ENCODE measurements at regions not wholly inside any gene's neighbourhood (a gene's known extent, or its start where the extent isn't known, plus 50 kb on each side); places are given as distances from the start of the nearest gene placed in this dataset.
"Not testable (repeated sequence)": the region's sequence is repeated elsewhere in the genome, so short reads cannot be mapped to it uniquely, and the experiment has no call there.

DNA sequence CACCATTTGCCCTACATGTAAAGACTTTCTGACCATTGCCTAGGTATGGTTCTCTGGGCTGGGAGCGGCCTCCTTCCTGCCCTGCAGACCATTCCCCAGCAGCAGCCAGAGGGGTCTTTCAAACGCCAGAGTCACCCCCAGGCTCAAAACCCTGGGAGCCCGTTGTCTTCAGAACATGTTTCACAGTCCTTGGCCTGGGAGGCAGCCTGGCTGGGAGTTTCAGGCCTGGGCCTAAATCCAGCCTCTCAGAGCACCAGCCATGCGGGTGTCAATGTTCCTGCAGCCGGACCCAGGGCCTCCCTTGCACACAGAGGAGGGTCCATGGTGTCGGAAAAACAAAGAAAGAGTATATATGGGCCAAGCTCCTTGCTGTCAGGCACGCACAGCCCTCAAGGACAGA is 145.2 kb upstream of the FOXD4L5 start:
- H3K4me1 ChIP-seq (ENCODE audit: insufficient read depth, low read length) = no peaks in the 10 kb centered on the region

DNA sequence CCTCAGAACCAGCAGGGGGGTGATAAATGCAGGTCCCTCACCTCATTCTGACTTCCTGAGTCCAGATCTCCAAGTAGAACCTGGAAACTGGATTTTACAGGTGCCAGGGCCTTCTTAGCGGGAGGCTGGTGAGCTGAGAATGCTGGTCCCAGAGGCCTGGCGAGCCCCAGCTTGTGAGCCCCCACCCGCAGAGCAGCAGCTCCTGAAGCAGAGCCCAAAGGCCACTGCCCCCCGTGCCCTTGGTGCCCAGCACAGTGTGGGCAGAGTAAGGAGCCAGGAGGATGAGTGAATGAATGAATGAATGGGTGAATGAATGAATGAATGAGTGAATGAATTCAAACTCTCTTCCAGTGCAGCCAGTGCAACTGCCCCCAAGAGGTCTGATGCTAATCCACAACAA is 142.4 kb upstream of the FOXD4L5 start:
- WGBS = 87% methylated on average over 4 of the region's 4 CpGs
- not testable (repeated sequence) for H3K27me3 ChIP-seq (ENCODE audit: insufficient read depth, low read length); H3K4me1 ChIP-seq (ENCODE audit: insufficient read depth, low read length); H3K27ac ChIP-seq (ENCODE audit: low read depth, low read length); H3K9ac ChIP-seq (ENCODE audit: low read depth, low read length); H3K36me3 ChIP-seq (ENCODE audit: insufficient read depth, low read length); H3K4me3 ChIP-seq (ENCODE audit: low read length)
- H3K9me3 ChIP-seq (ENCODE audit: insufficient read depth, low read depth, low read length) = peaks cover 68% of the 10 kb centered on the region

More for the DNA sequence above, 145.2 kb upstream of the FOXD4L5 start:
- Histone ChIP-seq H3K27ac (ENCODE audit: low read depth, low read length) (no peak overlapping the region), H3K9me3 (ENCODE audit: insufficient read depth, low read depth, low read length) (peaks cover 72% of the 10 kb centered on the region), H3K36me3 (ENCODE audit: insufficient read depth, low read length) (no peaks in the 10 kb centered on the region), H3K27me3 (ENCODE audit: insufficient read depth, low read length) (no peaks in the 10 kb centered on the region), H3K4me3 (ENCODE audit: low read length) (no peak overlapping the region), H3K9ac (ENCODE audit: low read depth, low read length) (no peak overlapping the region)
- WGBS = 81% methylated on average over 7 of the region's 7 CpGs

DNA sequence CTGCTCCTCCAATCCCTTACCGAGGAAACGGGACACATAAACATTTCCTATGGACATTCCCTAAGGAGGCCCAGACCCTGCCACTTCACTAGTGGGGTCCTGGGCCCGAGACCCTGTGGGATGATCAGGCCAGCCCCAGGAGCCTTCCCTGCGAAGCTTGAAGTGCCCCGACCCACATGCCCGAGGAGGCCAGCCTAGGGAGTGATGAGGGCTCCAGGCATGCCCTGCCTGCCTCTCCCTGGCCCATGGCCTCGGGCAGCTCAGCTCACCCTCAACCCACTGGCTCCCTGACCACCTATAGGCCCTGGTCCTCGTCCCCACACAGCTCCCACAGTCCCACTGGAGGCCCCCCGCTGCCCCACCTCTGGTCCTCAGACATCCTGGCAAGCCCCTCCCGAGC is 141.8 kb upstream of the FOXD4L5 start:
- not testable (repeated sequence) for H3K4me1 ChIP-seq (ENCODE audit: insufficient read depth, low read length); H3K36me3 ChIP-seq (ENCODE audit: insufficient read depth, low read length); H3K27ac ChIP-seq (ENCODE audit: low read depth, low read length); H3K9ac ChIP-seq (ENCODE audit: low read depth, low read length); H3K4me3 ChIP-seq (ENCODE audit: low read length); H3K27me3 ChIP-seq (ENCODE audit: insufficient read depth, low read length)
- H3K9me3 ChIP-seq (ENCODE audit: insufficient read depth, low read depth, low read length) = peaks cover 68% of the 10 kb centered on the region
- WGBS = 83% methylated on average over 9 of the region's 10 CpGs

DNA sequence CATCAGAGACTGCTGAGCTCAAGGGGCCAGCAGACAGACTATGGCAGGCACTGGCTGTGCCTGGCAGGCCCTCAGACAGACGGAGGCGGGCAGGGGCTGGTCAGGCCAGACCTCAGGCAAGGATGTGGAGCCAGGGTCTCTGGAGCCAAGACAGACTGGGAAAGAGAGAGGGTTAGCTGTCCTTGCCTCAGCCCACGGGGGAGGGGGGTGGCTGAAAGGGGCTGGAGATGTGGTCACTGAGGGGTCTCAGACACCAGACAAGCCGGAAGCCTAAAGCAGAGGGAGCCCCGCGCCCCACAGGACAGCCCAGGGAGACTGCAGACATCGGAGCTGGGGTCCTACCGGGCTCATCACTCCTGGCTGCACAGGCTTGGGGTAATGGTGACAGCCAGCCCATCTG is 141.2 kb upstream of the FOXD4L5 start:
- peaks cover 68% of the 10 kb centered on the region for H3K9me3 ChIP-seq (ENCODE audit: insufficient read depth, low read depth, low read length)
- no peak overlapping the region for H3K9ac ChIP-seq (ENCODE audit: low read depth, low read length)
- no peak overlapping the region for H3K27ac ChIP-seq (ENCODE audit: low read depth, low read length)
- 90% methylated on average over 8 of the region's 8 CpGs for WGBS
- no peaks in the 10 kb centered on the region for H3K4me1 ChIP-seq (ENCODE audit: insufficient read depth, low read length)
- no peaks in the 10 kb centered on the region for H3K27me3 ChIP-seq (ENCODE audit: insufficient read depth, low read length)
- no peaks in the 10 kb centered on the region for H3K36me3 ChIP-seq (ENCODE audit: insufficient read depth, low read length)
- H3K4me3 ChIP-seq (ENCODE audit: low read length) = no peak overlapping the region

DNA sequence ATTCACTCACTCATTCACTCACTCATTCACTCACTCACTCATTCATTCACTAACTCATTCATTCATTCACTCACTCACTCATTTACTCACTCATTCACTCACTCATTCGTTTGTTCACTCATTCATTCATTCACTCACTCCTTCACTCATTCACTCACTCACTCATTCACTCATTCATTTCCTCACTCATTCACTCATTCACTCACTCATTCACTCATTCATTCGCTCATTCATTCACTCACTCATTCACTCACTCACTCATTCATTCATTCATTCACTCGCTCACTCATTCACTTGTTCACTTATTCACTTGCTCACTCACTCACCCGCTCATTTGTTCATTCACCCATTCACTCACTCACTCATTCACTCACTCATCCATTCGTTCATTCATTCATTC is 140.2 kb upstream of the FOXD4L5 start:
- not testable (repeated sequence) for H3K27me3 ChIP-seq (ENCODE audit: insufficient read depth, low read length); H3K36me3 ChIP-seq (ENCODE audit: insufficient read depth, low read length); H3K27ac ChIP-seq (ENCODE audit: low read depth, low read length); H3K4me1 ChIP-seq (ENCODE audit: insufficient read depth, low read length); H3K9ac ChIP-seq (ENCODE audit: low read depth, low read length)
- WGBS = 57% methylated on average over 5 of the region's 5 CpGs
- peaks cover 64% of the 10 kb centered on the region for H3K9me3 ChIP-seq (ENCODE audit: insufficient read depth, low read depth, low read length)
- H3K4me3 ChIP-seq (ENCODE audit: low read length) = peak overlapping the region; percentile 7; the same call in 1 of the 2 replicates

DNA sequence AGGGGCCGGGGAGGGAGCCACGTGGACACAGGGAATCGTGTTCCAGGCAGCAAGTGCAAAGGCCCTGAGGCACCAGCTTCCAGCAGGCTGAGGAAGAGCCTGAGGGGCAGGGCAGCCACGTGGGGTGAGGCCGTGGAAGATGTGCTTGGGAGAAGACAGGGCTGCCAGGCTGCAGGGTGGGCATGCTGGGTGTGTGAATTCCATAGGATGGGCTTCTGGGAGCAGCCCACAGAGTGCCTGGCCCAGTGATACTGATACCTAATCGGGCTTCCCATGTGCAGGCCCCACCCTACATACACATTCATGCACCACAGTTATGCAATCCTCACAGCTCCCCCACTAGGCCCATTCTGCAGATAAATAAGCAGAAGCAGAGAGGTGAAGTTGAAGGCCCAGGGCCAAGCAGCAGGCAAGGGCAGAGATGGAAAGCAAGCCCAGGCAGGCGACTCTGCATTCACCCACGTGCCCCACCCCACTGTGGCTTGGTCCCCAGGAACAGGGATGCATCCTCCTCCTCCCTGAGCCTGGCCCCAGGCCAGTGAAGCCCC is 139.5 kb upstream of the FOXD4L5 start:
- H3K4me3 ChIP-seq (ENCODE audit: low read length); H3K27me3 ChIP-seq (ENCODE audit: insufficient read depth, low read length); H3K27ac ChIP-seq (ENCODE audit: low read depth, low read length); H3K4me1 ChIP-seq (ENCODE audit: insufficient read depth, low read length); H3K9ac ChIP-seq (ENCODE audit: low read depth, low read length); H3K36me3 ChIP-seq (ENCODE audit: insufficient read depth, low read length): not testable (repeated sequence)
- 79% methylated on average over 6 of the region's 8 CpGs for WGBS
- peaks cover 60% of the 10 kb centered on the region for H3K9me3 ChIP-seq (ENCODE audit: insufficient read depth, low read depth, low read length)

DNA sequence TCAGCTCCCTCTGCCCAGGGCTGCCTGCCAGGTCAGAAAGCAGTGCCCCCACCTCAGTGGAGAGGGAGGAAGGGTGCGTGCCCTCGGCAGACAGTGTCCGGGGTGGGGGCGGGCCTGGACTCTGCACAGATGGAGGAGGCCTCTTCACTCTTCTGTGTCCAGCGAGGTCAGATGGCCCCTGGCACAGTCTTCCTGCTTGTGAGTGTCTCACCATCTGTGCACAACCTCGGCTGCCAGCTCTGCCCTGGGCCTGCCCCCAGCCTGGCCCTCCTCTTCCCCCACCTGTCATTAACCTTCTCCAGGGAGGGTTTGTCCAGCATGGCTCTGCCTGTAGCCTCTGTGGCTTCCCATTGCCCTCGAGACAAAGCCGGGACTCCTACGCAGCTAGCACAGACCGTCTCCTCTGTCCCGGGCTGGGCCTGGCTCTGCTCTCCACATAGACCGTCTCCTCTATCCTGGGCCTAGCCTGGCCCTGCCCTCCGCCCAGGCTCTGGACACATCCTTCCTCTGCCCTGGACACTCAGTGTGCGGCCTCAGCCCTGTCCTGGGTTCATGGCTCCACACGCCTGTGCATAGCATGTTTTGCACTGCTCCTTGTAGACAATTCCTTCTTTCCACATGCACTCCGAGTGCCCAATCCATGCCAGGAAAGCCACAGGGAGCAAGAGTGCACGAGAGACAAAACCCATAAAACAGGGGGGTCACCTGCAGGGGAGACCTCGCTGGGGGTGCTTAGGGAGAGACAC is 138.9 kb upstream of the FOXD4L5 start:
- not testable (repeated sequence) for H3K27ac ChIP-seq (ENCODE audit: low read depth, low read length); H3K27me3 ChIP-seq (ENCODE audit: insufficient read depth, low read length); H3K4me3 ChIP-seq (ENCODE audit: low read length); H3K9ac ChIP-seq (ENCODE audit: low read depth, low read length); H3K4me1 ChIP-seq (ENCODE audit: insufficient read depth, low read length); H3K36me3 ChIP-seq (ENCODE audit: insufficient read depth, low read length)
- peaks cover 62% of the 10 kb centered on the region for H3K9me3 ChIP-seq (ENCODE audit: insufficient read depth, low read depth, low read length)
- 89% methylated on average over 18 of the region's 18 CpGs for WGBS

DNA sequence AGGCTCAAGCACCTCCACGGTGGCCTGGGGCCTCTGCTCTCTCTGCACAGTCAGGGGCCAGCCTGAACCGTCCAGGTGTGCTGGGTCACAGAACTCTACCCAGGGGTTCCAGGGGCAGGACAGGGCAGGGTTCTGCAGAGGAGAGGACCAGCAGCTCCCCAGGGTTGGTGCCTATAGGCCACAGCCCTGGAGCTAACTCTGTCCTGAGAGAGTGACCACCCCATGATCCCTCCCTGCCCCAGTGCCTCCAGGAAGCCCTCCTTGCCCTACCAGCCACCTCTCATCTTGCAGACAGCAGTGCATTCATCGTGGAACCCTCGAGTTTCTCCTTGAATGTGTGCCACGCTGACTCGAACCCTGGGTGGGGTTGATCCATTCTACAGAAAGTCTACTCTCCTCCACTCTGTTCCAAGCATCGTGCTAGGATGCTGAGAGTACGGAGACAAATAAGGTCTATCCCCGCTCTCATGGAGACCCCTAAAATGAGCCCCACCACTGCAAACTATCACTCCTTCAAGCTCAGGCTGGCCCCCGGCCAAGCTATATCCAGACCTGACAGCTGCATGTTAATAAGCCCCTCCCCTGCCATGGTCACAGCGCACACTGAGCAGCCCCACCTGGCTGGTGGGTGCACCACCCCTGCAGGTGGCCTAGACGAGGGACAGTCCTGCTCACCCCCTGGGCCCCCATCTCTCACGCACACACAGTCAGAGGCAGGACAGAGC is 138.1 kb upstream of the FOXD4L5 start:
- not testable (repeated sequence) for H3K4me3 ChIP-seq (ENCODE audit: low read length); H3K9ac ChIP-seq (ENCODE audit: low read depth, low read length); H3K36me3 ChIP-seq (ENCODE audit: insufficient read depth, low read length); H3K27me3 ChIP-seq (ENCODE audit: insufficient read depth, low read length); H3K4me1 ChIP-seq (ENCODE audit: insufficient read depth, low read length); H3K27ac ChIP-seq (ENCODE audit: low read depth, low read length)
- H3K9me3 ChIP-seq (ENCODE audit: insufficient read depth, low read depth, low read length) = peaks cover 66% of the 10 kb centered on the region
- WGBS = 91% methylated on average over 12 of the region's 13 CpGs

DNA sequence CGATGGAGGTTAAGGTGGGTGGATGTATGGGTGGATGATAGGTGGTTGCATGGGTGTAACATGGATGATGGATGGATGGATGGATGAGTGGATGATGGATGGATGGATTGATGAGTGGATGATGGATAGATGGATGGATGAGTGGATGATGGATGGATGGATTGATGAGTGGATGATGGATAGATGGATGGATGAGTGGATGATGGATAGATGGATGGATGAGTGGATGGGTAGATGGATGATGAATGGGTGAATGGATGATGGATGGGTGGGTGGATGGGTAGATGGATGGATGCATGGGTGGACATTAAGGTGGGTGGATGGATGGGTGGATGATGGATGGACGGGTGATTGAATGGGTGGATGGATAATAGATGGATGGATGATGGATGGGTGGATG is 136.5 kb upstream of the FOXD4L5 start:
- WGBS = 87% methylated on average over 2 of the region's 2 CpGs
- not testable (repeated sequence) for H3K27ac ChIP-seq (ENCODE audit: low read depth, low read length); H3K27me3 ChIP-seq (ENCODE audit: insufficient read depth, low read length); H3K4me1 ChIP-seq (ENCODE audit: insufficient read depth, low read length); H3K36me3 ChIP-seq (ENCODE audit: insufficient read depth, low read length); H3K9ac ChIP-seq (ENCODE audit: low read depth, low read length); H3K4me3 ChIP-seq (ENCODE audit: low read length)
- peaks cover 59% of the 10 kb centered on the region for H3K9me3 ChIP-seq (ENCODE audit: insufficient read depth, low read depth, low read length)

DNA sequence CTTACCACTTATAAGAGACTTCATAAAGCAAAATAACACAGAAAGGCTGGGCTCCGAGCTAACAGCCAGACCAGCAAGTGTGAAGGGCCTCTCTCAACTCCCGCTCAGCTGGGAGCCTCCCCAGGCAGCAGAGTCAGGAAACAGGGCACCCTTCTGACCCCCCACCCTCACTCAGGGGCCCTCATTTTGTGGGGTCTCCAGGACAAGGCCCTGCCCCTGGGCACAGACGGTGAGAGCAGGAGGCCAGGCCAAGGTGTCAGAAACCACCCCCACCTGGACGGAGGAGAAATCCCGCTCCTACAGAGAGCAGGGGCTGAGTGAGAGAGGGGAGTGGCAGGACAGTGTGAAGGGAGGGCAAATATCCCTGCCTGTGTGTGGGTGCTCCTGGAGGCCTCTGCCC is 135.8 kb upstream of the FOXD4L5 start:
- no peaks in the 10 kb centered on the region for H3K36me3 ChIP-seq (ENCODE audit: insufficient read depth, low read length)
- no peak overlapping the region for H3K9ac ChIP-seq (ENCODE audit: low read depth, low read length)
- no peak overlapping the region for H3K27ac ChIP-seq (ENCODE audit: low read depth, low read length)
- H3K9me3 ChIP-seq (ENCODE audit: insufficient read depth, low read depth, low read length) = peaks cover 55% of the 10 kb centered on the region
- H3K4me1 ChIP-seq (ENCODE audit: insufficient read depth, low read length) = no peaks in the 10 kb centered on the region
- 87% methylated on average over 4 of the region's 5 CpGs for WGBS
- no peaks in the 10 kb centered on the region for H3K27me3 ChIP-seq (ENCODE audit: insufficient read depth, low read length)
- H3K4me3 ChIP-seq (ENCODE audit: low read length) = no peak overlapping the region

DNA sequence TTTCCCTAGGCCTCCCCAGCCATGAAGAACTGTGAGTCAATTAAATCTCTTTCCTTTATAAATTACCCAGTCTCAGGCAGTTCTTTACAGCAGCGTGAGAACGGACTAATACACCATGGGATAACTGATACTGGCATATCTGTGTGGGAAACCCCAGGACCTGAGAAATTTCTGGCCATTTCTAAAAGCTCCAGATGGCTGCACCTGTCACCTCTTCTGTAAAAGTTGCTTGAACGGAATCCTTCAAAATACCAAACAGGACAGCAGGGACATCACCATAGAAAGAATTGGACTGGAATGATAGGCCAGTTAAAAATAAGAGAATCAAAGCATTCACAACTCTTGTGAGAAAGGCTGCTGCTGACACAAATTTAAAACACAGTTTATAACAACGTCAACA is 134.0 kb upstream of the FOXD4L5 start:
- H3K4me3 ChIP-seq (ENCODE audit: low read length); H3K4me1 ChIP-seq (ENCODE audit: insufficient read depth, low read length); H3K9ac ChIP-seq (ENCODE audit: low read depth, low read length); H3K27me3 ChIP-seq (ENCODE audit: insufficient read depth, low read length); H3K36me3 ChIP-seq (ENCODE audit: insufficient read depth, low read length); H3K27ac ChIP-seq (ENCODE audit: low read depth, low read length): not testable (repeated sequence)
- 89% methylated on average over 4 of the region's 4 CpGs for WGBS
- H3K9me3 ChIP-seq (ENCODE audit: insufficient read depth, low read depth, low read length) = peaks cover 59% of the 10 kb centered on the region
